ENCODE measurements at regions not wholly inside any gene's neighbourhood (a gene's known extent, or its start where the extent isn't known, plus 50 kb on each side); places are given as distances from the start of the nearest gene placed in this dataset.
"Not testable (repeated sequence)": the region's sequence is repeated elsewhere in the genome, so short reads cannot be mapped to it uniquely, and the experiment has no call there.

DNA sequence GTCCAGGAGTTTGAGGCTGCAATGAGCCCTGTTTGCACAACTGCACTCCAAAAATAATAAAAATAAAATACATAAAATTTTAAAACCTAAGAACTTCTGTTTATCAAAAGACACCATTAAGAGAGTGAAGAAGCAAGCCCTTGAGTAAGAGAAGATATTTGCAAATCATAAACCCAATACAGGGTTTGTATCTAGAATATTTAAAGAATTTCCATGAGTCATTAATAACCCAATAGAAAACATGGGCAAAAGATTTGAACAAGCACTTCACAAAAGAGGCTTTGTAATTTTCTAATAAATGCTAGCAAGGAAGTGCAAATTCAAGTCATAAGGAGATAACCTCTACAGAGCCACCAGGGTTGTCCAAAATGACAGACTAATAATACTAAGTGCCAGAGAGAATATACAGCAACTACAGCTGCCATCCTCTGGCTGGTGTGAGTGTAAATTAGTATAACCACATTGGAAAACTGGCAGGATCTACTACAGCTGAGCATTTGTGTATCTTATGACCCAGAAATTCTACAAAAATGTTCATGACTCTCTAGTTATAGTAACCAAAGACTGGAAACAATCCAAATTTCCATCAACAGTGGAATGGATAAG is 133.0 kb upstream of the PLGLB2 start:
- DNase-seq (ENCODE audit: low read depth); H3K4me3 ChIP-seq (ENCODE audit: low read length): not testable (repeated sequence)

DNA sequence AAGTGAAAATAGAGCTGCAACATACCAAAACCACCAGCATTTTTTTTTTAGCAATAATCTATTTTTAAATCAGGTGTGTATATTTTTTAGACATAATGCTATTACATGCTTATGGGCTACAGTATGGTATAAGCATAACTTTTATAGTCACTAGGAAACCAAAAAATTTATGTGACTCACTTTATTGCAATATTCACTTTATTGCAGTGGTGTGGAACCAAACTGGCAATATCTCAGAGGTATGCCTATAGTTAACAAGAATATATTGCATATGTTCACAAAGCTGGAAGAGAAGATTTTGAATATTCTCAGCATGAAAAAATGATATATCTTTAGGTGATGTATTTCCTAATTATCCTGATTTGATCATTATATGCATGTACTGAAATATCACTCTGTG is 128.8 kb upstream of the PLGLB2 start:
- H3K4me3 ChIP-seq (ENCODE audit: low read length); DNase-seq (ENCODE audit: low read depth): not testable (repeated sequence)

DNA sequence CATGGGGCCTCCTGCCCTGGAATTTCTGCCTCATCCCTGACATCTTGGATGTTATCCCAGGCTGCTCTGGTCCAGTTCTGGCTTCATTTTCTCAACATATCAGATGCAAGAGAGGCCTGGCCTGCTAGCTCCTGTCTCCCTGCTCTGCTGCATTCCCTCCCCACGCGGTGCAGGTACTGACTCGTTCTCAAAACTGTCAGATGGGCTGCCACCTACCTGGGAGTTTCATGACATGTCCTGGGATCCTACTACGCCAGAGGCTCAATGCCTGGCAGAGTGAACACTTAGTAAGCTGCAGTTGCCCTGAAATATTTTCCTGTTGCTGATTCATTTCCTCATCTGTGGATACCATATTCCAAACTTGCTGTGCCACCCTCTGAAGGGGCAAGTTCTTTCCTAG is 126.7 kb upstream of the PLGLB2 start:
- not testable (repeated sequence) for H3K4me3 ChIP-seq (ENCODE audit: low read length); DNase-seq (ENCODE audit: low read depth)

DNA sequence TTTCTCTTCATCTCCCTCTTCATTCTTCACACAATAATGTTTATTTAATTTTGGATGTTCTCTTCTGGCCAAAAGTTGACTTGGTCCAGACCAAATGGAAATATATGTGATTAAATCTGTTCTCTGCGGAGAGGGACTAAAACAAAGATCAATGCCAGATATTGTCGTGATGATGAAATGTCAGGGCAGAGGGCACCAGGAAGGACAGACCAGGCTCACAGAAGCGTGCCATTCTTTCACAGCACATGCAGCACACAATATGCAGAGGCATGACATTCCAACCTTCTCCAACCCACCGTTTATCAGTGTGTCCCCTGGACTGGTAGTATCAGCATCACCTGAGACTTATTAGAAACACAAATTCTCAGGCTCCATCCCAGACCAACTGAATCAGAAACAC is 125.2 kb upstream of the PLGLB2 start:
- not testable (repeated sequence) for H3K4me3 ChIP-seq (ENCODE audit: low read length); DNase-seq (ENCODE audit: low read depth)

DNA sequence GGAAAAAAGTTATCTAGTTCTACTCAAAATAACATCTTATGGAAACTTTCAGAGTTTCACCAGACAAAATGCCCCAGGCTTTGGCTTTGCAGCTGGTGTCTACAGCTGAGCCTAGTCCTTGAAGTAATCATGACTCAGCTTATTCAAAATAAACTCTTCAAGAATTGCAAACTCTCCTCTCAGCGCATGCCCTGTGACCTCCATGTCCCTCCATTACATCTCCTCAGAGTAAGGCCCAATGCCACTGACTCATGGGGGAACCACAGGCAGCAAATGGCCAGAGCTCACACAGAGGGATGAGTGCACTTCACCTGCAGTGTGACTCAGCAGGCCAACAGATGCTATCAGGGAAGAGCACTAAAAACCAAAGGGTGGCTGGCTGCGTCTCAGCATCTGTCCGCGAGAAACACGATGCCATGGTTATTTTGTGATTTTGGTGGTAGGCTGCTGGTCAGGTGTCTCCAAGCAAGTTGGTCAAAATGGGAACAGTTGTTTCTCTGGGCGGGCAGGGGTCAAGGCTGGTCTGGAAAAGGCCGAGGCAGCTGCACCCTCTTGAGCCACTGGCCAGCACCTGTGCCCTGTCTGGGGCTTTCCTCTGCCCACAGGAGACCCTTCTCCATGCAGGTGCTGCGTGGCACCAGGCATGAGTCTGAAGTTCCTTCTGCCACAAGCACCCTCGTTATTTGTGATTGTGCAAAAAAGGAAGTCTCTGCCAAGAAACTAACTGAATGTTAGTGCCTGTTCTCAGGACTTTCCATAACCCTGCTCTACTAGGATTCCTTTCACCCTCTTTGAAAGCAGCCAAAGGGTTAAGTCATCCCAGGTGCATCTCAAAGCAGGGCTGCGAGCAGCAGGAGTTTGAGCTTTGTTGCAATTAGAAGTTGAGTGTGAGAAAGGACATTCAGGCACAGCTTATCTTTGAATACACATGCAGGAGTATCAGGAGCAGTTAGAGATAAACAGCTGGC is 118.1 kb upstream of the PLGLB2 start:
- DNase-seq (ENCODE audit: low read depth); H3K4me3 ChIP-seq (ENCODE audit: low read length): not testable (repeated sequence)

DNA sequence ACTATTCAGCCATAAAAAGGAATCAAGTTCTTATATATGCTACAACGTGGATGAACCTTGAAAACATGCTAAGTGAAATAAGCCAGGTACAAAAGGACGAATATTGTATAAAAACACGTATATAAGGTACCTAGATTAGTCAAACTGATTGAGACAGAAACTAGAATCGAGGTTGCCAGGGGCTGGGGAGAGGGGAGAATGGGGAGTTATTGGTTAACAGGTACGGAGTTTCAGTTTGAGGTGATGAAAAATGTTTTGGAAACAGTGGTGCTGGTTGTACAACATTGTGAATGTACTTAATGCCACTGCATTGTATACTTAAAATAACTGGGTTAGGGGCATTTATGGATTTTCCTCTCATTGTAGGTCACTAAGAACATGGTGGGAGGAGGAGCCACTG is 117.0 kb upstream of the PLGLB2 start:
- DNase-seq (ENCODE audit: low read depth); H3K4me3 ChIP-seq (ENCODE audit: low read length): not testable (repeated sequence)

DNA sequence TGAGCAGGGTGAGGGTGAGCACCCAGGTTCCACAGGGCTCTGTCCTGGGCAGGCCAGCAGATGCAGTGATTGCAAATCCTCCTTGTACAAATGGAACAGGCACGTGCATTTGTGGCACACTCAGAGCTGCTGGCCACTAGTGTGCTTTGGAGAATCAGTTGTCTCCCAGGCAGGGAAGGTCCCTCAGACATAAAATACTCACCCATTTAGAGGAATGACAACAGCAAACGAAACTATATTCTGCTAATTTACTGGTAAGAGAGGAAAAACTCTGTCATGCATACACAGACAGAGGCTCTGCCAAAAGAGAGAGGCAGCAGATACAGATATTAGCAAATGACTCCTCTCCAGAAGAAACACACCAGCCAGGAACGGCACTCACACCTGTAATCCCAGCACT is 116.5 kb upstream of the PLGLB2 start:
- not testable (repeated sequence) for DNase-seq (ENCODE audit: low read depth); H3K4me3 ChIP-seq (ENCODE audit: low read length)

DNA sequence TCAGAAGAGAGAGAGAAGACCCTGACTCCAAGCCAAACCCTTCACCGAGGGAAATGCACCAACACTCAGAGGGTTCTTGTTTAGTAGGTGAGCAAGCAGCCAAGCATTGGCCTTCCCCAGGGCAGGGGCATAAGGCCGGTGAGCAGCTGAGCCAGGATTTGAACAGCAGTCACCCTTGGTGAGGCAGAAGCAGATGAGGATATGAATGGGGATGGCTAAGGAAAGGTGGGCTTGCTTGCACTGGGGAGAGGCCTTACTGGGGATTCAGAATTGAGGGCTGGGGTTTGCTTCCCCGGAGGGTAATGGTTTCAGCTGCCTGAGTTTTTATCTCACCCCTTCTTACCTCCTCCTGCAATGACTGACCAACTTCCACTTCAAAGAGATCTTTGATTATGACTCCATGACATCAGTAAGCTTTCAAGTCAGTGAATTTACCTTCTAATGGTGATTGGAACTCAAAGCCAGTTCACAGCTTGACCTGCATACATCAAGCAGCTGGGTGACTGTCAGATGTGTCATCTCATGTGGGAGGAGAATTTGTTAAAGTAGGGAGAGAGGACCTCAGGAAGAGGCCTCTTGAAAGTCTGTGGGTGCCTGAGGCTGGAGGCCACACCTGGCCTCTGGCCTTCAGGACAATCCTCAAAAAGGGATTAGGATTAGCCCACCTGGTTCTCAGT is 114.5 kb upstream of the PLGLB2 start:
- not testable (repeated sequence) for H3K4me3 ChIP-seq (ENCODE audit: low read length); DNase-seq (ENCODE audit: low read depth)

DNA sequence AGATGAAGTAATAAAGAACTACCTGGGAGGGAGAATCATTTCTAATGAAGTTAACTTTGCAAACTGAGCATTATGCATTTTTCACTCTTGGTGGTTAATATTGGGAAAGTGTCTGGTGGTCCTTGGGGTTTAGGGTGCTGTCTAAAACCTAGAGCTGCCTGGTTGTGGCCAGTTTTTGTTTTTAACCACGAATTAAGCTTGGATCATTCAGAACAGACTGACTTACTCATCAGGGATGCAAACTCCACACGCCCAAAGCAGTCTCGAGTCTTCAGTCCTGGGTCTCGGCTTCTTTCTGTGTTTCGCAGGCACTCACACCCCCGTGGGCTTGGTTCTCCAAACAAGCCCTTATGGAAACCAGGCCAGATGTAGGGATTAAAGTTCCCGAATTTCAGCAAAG is 113.8 kb upstream of the PLGLB2 start:
- DNase-seq (ENCODE audit: low read depth) = not testable (repeated sequence)

DNA sequence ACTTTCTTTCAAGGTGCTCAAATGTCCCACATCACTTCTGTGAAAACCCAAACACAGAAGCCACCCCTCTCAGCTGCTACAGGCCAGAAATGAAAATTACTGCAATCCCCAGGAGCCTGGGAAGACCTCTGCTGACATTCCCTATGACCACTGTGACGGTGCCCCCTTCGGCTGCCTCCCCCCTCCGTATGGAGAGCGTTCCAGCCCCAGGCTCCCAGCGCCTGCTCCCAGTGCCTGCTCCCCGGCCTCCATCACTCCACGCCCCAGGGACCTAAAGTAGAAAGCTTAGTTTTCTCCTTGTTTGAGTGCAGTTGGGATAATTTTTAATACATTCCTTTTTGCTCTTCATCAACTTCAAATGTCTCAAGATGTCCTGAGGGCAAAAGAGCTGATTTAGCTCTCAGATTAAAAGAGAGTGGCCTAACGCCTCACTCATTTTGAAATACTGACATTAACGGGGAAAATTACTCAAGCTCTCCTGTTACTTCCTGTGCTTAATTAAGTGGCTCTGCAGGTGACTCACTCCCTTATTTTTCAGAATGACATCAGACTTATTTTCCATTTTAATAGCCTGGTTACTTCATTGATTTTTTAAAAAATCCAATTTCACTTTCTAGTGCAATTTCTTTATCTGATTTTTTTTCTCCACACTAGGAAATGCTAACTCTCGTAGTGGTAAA is 112.8 kb upstream of the PLGLB2 start:
- not testable (repeated sequence) for H3K4me3 ChIP-seq (ENCODE audit: low read length); DNase-seq (ENCODE audit: low read depth)

More for the DNA sequence above, 113.8 kb upstream of the PLGLB2 start:
- H3K4me3 ChIP-seq (ENCODE audit: low read length) = not testable (repeated sequence)

DNA sequence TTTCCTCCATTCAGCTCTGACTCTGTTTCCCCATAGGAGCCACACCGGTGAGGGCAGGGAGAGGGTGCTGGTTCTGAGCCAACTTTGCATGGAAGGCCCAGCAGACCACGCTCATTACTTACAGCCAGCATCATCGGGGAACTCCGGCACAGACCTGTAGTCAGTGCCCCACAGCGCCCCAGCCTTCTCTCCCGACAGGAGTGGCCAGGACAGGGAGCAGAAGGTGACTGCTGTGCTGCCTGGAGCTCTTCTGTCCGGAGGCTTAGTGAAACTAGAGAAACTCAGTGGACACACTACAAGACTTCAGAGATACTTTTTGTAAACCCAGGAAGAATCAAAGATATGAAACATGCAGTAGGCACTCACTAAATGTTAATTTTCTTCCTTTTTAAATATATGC is 111.6 kb upstream of the PLGLB2 start:
- not testable (repeated sequence) for H3K4me3 ChIP-seq (ENCODE audit: low read length); DNase-seq (ENCODE audit: low read depth)

DNA sequence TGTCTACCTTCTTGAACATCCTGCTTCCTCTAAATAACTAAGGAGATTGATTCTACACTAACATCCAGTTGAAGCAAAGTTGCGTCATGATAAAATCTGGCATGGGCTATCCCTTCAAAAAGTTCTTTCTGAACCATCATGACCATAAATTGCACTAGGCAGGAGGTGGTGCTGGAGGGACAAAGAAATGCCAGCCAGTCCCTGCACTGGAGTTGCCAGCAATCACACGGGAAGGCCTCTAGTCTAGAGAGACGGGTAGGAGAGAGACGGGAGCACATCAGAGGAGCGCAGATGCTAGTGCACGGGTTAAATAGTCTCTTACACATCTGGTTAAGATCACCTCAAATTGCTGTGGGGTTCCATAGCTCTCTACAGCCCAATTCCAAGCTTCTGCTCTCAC is 111.2 kb upstream of the PLGLB2 start:
- DNase-seq (ENCODE audit: low read depth); H3K4me3 ChIP-seq (ENCODE audit: low read length): not testable (repeated sequence)

DNA sequence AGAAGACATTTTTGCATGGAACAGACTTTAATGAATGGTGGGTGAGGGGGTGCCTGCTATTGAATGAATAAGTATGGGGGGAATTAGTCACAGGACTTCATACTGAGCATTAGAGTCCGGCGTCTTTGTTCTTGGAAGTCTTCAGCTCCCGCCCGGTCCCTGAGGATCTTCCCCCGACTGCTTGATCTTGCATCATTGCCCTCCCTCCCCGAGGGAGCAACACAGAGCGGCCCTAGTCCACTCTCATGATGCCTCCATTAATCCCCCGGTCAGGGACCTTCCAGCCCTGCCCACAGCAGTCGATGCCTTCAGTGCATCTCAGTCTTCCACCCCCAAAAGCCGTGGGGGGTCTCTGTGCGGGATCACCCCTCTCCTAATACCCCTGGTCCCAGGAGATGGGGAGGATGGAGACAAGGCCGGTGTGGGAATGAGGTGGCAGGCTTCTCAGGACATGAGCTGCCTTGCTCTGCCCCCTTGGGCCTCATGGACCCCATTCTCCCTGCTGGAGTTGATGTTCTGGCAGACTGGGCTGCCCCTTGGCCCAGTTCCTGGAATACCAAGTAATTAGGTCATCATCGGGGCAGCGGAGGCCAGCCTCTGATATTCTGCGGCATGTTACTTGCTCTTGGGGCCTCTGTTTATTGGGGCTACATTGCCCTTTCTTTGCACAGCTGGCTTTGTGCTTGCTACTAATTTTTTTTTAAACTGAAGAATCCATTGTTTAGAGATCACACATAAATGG is 110.5 kb upstream of the PLGLB2 start:
- not testable (repeated sequence) for H3K4me3 ChIP-seq (ENCODE audit: low read length)
- DNase-seq (ENCODE audit: low read depth) = peak; percentile 21

DNA sequence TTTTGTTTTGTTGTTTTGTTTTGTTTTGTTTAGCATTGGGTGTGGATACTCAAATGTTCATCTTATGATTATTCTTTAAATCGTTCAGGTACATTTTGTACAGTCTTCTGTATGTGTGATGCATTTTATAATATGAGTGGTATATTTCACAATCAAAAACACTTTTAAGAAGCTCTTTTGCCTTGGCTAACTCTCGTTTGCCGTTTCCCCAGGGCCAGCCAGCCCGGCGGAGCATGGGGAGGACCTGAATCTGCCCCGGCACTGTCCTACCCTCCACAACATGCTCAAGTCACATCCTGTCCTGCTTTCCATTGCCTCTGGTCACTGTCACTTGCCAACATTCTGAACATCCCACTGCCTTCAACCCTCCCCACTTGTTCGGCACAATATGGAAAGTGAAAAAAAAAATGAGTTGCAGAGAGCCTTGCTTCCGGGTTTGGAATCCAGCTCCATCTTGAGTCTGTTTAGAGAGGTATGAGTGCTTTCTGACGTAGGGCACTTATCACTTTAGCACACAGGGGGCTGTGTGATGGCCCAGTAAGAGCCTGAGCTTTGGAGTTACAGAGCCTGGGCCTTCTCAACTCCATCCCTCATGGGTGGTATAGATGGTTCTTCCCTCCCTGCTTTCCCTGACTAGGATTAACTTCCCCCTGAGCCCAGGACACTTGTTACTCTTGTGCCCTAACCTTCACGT is 109.6 kb upstream of the PLGLB2 start:
- not testable (repeated sequence) for DNase-seq (ENCODE audit: low read depth)

DNA sequence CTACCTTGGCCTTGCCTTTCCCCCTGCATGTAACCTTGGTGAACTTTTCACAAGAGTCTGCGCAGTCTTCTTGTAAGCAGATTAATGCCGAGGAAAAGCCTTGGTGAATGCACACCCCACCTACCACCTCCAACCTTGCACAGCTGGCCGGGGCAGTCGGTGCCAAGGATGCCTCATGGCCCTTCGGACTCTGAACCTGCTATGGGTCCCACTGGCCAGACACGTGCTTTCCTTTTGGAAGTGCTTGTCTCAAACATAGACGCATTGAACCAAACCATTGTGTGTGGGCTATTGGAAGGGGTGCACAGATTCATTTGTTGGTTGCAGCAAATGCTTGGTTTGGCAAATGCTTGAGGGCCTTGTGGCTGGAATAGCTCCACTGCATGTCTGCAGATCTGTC is 109.0 kb upstream of the PLGLB2 start:
- not testable (repeated sequence) for DNase-seq (ENCODE audit: low read depth); H3K4me3 ChIP-seq (ENCODE audit: low read length)

More for the DNA sequence above, 109.6 kb upstream of the PLGLB2 start:
- H3K4me3 ChIP-seq (ENCODE audit: low read length) = not testable (repeated sequence)

DNA sequence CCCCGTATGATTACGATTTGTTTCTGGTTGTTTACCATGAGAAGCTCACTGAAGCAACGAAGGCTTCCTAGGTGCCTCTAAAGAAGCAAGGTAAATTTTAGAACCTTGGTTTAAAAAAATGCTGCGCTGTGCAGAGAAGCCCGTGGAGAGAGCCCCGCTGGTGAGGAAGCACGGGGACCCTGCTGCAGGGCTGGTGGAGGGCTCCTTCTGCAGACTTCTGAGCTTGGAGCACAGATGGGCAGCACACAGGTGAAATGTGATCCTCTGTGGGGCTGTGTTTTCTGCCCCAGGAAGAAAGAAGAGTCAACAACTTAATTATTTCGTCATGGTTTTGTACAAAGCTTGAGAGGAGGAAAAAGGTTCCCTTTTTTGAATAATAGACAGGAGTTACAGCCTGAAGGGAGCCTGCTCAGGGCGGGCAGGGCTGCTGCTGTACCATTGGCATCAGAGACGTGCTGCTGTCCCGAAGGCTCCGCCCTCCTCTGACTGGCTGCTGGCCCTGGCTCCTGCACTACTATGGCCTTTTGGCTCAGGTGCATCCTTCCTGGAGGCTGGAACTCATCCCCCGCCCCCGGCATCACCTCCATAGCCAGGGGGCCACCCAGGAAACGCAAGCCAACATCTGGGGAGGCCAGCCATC is 108.0 kb upstream of the PLGLB2 start:
- not testable (repeated sequence) for DNase-seq (ENCODE audit: low read depth); H3K4me3 ChIP-seq (ENCODE audit: low read length)

DNA sequence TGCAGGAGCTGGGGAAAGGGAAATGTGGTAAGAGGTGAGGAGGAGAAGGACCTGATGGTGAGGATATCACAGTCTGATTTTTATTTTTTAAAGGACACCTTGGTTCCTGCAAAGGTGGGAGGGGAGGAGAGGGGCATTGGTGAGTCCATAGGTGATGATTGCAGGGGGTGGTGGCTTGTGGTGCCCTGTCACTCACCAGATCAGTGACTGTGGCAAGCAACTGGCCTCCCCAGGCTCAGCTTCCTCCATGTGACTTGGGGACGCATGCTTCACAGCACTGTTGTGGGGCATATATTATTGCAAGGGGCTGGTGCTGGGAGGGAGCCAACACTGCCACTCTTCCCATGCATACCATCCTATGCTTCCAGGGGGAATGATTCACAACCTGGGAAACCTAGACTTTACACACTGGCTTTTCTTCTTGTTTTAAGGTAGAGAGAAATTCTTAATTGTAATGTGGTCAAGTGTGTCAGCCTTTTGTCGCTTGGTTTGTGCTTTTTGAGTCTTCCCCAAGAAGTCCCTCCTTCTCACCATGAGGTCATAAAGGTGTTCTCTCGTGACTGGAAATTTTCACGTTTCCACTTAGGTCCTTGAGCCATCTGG is 106.8 kb upstream of the PLGLB2 start:
- not testable (repeated sequence) for H3K4me3 ChIP-seq (ENCODE audit: low read length)
- peak; percentile 13 for DNase-seq (ENCODE audit: low read depth)

DNA sequence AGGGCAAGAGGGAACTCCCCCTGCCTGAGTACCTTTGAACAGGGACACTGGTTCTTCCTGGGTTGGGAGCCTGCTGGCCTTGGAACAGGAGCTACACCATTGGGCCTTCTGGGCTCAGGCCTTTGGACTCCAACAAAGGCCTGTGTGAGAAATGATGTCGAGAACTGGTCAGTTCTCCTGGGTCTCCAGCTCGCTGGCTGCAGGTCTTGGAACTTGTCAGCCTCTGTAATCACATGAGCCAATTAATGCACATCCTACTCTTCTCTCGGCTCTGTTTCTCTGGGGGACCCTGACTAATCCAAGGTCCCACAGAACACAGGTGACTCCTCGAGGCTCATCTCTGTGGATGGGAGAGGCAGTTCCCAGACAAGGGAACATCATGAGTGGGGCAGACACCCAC is 104.7 kb upstream of the PLGLB2 start:
- DNase-seq (ENCODE audit: low read depth); H3K4me3 ChIP-seq (ENCODE audit: low read length): not testable (repeated sequence)

Measured in retinal pigment epithelial cell (primary cell).